NCI-H1048 (cell line): ENCODE measurements at regions not wholly inside any gene's neighbourhood (a gene's known extent, or its start where the extent isn't known, plus 50 kb on each side); places are given as distances from the start of the nearest gene placed in this dataset.
"Not testable (repeated sequence)": the region's sequence is repeated elsewhere in the genome, so short reads cannot be mapped to it uniquely, and the experiment has no call there.

Experiments used
- DNase-seq: peaks from one replicate; lab custom pipeline; 2025; lab: John Stamatoyannopoulos, UW

GRCh38 chr2:128510701-128511397 lies 192.2 kb upstream of the HS6ST1 start:
- DNase-seq: no peak

GRCh38 chr2:128511731-128512378 lies 193.2 kb upstream of the HS6ST1 start:
- DNase-seq: no peak

GRCh38 chr2:128512379-128513115 lies 193.9 kb upstream of the HS6ST1 start:
- DNase-seq: no peak

GRCh38 chr2:128513116-128513960 lies 194.7 kb upstream of the HS6ST1 start:
- DNase-seq: no peak

GRCh38 chr2:128513961-128514283 lies 195.3 kb upstream of the HS6ST1 start:
- no peak for DNase-seq

GRCh38 chr2:128514555-128514955 lies 195.9 kb upstream of the HS6ST1 start:
- DNase-seq: no peak

- DNase-seq: no peak
Observed at GRCh38 chr2:128516938-128517337, 198.3 kb upstream of the HS6ST1 start.

GRCh38 chr2:128519028-128519427 lies 200.4 kb upstream of the HS6ST1 start:
- DNase-seq: not testable (repeated sequence)

GRCh38 chr2:128519517-128520215 lies 201.0 kb upstream of the HS6ST1 start:
- no peak for DNase-seq

- no peak for DNase-seq
Observed at GRCh38 chr2:128520340-128520739, 201.7 kb upstream of the HS6ST1 start.

- DNase-seq: no peak
Observed at GRCh38 chr2:128520791-128521190, 202.1 kb upstream of the HS6ST1 start.

- DNase-seq: no peak
Observed at GRCh38 chr2:128521482-128521881, 202.8 kb upstream of the HS6ST1 start.

GRCh38 chr2:128522829-128523228 lies 204.2 kb upstream of the HS6ST1 start:
- no peak for DNase-seq

GRCh38 chr2:128523457-128523856 lies 204.8 kb upstream of the HS6ST1 start:
- no peak for DNase-seq

- no peak for DNase-seq
Observed at GRCh38 chr2:128524183-128524582, 205.5 kb upstream of the HS6ST1 start.

- no peak for DNase-seq
Observed at GRCh38 chr2:128525653-128526052, 207.0 kb upstream of the HS6ST1 start.

- no peak for DNase-seq
Observed at GRCh38 chr2:128526455-128526976, 207.8 kb upstream of the HS6ST1 start.

- no peak for DNase-seq
Observed at GRCh38 chr2:128528133-128528532, 209.5 kb upstream of the HS6ST1 start.

- no peak for DNase-seq
Observed at GRCh38 chr2:128530025-128530573, 211.4 kb upstream of the HS6ST1 start.

GRCh38 chr2:128531856-128532255 lies 213.2 kb upstream of the HS6ST1 start:
- DNase-seq: no peak

GRCh38 chr2:128533101-128533500 lies 214.4 kb upstream of the HS6ST1 start:
- DNase-seq: no peak
